ENCODE measurements at regions not wholly inside any gene's neighbourhood (a gene's known extent, or its start where the extent isn't known, plus 50 kb on each side); places are given as distances from the start of the nearest gene placed in this dataset.
"Not testable (repeated sequence)": the region's sequence is repeated elsewhere in the genome, so short reads cannot be mapped to it uniquely, and the experiment has no call there.

DNA sequence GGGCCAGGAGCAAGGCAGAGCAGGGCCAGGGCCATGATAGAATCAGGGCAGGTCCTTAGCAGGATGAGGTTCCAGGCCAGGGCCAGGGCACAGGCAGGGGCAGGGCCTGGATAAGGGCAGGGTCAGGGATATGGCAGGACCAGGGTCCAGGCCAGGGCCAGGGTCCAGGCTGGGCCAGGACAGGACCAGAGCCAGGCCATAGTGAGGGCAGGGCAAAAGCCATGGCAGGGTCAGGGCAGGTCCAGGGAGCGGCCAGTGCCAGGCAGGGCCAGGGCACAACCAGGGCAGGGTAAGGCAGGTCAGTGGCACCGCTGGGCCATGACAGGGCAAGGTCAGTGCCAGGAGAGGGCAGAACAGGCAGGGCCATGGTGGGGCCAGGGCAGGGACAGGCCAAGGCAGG, 152.2 kb downstream of the LIPI start:
- no peak for DNase-seq (ENCODE audit: low read depth in 2 of 2)

GRCh38 chr21:14057841-14058481, 152.8 kb downstream of the LIPI start:
- DNase-seq (ENCODE audit: low read depth in 2 of 2): not testable (repeated sequence)

DNA sequence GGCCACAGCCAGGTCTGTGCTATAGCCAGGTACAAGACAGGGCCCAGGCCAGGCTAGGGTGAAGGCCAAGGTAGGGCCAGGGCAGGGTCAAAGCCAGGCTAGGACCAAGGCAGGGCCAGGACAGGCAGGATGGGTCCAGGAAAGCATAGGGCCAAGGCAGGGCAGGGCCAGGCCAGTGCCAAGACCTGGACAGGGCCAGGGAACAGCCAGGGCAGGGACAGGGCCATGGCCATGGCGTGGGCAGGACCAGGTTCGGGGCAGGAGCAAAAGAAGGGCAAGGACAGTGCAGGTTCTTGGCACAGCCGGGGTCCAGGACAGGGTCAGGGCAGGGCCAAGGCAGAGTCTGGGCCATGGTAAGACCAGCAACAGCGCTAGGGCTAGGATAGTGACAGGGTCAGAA, 153.4 kb downstream of the LIPI start:
- no peak for DNase-seq (ENCODE audit: low read depth in 2 of 2)

GRCh38 chr21:14056771-14057191, 154.0 kb downstream of the LIPI start:
- DNase-seq (ENCODE audit: low read depth in 2 of 2): no peak

- not testable (repeated sequence) for DNase-seq (ENCODE audit: low read depth in 2 of 2)
These were observed 154.8 kb downstream of the LIPI start for GRCh38 chr21:14055746-14056515.

GRCh38 chr21:14054682-14055081, 156.1 kb downstream of the LIPI start:
- no peak for DNase-seq (ENCODE audit: low read depth in 2 of 2)

GRCh38 chr21:14050121-14050520, 160.6 kb downstream of the LIPI start:
- DNase-seq (ENCODE audit: low read depth in 2 of 2): no peak

DNA sequence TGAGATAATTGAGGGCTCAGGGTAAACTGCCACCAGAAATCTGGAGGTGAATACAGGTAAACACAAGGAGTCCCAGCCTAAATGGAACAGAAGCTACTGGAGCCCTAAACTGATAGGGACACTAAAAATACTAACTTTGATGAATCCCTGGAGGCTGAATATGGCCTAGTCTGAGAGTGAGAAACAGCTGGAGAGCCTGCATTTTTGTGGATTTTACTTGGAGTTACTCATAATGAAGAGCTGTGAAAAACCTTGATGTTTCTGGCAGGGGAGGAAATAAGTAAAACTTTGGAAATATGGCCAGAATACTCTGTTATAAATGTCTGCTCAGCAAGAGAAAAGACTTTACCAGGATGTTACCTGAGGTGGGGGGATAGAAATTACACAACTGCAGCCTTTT, 164.4 kb downstream of the LIPI start:
- no peak for DNase-seq (ENCODE audit: low read depth in 2 of 2)

GRCh38 chr21:14040386-14040785, 170.4 kb downstream of the LIPI start:
- no peak for DNase-seq (ENCODE audit: low read depth in 2 of 2)

- not testable (repeated sequence) for DNase-seq (ENCODE audit: low read depth in 2 of 2)
These were observed 182.1 kb downstream of the LIPI start for GRCh38 chr21:14028619-14029018.

- DNase-seq (ENCODE audit: low read depth in 2 of 2): peak; percentile 65 to 76
These were observed 183.4 kb downstream of the LIPI start for GRCh38 chr21:14027235-14027869.

GRCh38 chr21:14020108-14020507, 190.6 kb downstream of the LIPI start:
- not testable (repeated sequence) for DNase-seq (ENCODE audit: low read depth in 2 of 2)

GRCh38 chr21:14015841-14016240, 194.9 kb downstream of the LIPI start:
- DNase-seq (ENCODE audit: low read depth in 2 of 2): not testable (repeated sequence)

GRCh38 chr21:14013623-14014498, 196.9 kb downstream of the LIPI start:
- DNase-seq (ENCODE audit: low read depth in 2 of 2): not testable (repeated sequence)

- DNase-seq (ENCODE audit: low read depth in 2 of 2): no peak
These were observed 197.6 kb downstream of the LIPI start for GRCh38 chr21:14013056-14013603.

DNA sequence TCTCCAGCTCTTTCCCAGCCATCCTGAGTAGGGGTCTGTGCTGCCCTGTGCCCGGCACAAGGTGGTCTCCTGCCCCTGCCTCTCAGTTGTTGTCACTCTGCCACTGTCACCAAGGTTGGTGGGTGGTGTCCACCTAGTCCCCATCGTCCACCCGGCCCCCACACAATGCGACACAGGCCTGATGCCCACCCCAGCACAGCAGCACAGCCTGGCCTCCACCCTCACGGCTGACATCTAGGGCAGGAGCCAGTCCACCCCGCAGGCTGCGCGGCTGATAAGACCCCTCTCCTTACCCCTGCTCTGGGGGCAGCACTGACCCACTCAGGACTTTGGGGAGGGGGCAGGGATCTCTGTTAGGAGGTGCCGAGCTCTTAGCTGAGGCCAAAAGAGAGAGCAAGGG, 198.3 kb downstream of the LIPI start:
- DNase-seq (ENCODE audit: low read depth in 2 of 2): no peak

DNA sequence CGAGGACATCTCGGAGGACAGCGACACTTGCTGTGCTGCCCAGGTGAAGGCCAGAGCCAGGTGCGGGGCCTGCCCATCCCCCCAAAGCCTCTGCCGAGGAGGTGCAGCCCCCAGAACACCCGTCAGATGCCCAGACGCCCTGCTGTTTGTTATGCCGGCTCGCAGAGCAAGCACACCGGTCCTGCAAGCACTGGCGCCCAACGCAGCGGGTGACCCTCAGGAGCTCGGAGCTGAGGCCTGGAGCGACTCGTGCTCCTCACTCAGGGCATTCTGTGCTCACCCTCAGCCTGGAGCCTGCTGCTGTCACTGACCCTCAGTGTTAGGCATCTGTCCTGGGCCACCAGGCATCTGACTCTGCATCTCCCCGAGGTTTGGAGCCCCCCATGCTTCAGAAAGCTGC, 199.0 kb downstream of the LIPI start:
- not testable (repeated sequence) for DNase-seq (ENCODE audit: low read depth in 2 of 2)

DNA sequence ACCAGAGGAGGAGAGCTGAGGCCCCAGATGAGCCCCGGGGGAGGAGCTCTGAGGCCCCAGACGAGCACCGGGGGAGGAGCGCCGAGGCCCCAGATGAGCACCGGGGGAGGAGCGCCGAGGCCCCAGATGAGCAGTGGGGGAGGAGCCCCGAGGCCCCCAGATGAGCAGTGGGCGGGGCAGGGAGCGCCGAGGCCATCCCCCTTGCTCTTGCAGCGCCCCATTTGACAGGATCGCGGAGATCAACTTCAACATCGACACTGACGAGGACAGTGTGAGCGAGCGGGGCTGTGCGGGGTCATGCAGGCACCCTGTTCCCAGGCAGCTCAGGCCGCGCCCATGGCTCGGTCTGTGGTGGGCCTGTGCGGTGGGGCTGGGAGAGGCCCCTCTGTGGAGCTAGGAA, 199.6 kb downstream of the LIPI start:
- DNase-seq (ENCODE audit: low read depth in 2 of 2): not testable (repeated sequence)

DNA sequence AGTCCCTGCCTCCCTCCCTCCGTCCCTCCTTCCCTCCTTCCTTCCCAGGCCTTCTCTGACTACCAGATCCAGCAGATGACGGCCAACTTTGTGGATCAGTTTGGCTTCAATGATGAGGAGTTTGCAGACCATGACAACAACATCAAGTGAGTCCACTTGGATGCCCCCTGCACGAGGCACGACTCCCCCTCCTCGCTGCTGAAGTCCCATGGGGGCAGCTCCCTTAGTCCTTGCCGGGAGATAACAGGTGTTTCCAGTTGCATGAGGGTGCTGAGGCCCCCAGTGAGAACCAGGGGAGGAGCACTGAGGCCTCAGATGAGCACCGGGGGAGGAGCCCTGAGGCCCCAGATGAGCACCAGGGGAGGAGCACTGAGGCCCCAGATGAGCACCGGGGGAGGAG, 200.0 kb downstream of the LIPI start:
- DNase-seq (ENCODE audit: low read depth in 2 of 2): no peak

GRCh38 chr21:14009990-14010389, 200.8 kb downstream of the LIPI start:
- not testable (repeated sequence) for DNase-seq (ENCODE audit: low read depth in 2 of 2)

DNA sequence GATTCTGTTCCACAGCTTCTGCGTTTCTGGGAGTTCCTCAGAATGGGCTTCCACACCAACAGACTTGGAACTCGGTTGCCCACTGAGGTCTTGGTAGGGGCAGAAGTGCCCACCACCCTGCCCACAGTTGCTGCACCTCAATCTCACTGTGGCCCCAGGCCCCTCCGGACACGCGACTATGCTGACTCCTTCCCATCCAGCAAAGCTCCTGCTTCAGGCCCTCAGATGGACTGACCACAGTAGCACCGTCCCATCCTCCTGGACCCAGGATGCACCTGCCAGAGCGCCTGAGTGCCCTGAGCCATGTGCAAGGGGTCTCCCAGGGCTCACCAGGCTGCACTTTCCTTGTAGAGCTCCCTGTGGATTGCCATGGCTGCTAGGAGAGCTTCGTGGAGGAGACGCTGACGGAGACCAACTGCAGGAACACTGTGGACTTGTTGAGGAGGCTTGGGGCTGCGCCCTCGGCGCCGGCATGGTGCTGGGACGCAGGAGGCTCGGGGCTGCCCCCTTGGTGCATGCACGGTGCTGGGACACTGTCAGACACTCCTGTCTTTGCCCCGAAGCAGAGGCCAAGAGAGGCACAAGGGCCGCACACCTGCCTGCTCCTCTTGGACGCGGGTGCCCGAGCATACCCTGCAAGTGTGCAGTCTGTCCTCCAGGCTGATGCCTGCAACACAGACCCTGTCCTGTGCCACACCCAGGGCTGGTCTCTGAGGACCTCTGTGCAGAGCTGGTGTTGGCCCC, 201.3 kb downstream of the LIPI start:
- DNase-seq (ENCODE audit: low read depth in 2 of 2): not testable (repeated sequence)
